GM18873 (cell line): ENCODE measurements at regions not wholly inside any gene's neighbourhood (a gene's known extent, or its start where the extent isn't known, plus 50 kb on each side); places are given as distances from the start of the nearest gene placed in this dataset.

Experiments used
- ATAC-seq: cut with Tn5 transposase; IDR thresholded peaks from one replicate; pipeline ENCODE4 v1.9.1; 2021; ENCODE audit warnings: mild to moderate bottlenecking, moderate library complexity, moderate number of reproducible peaks; ENCODE audit not compliant: unreplicated experiment, low FRiP score

- ATAC-seq, result no peak
Measured at GRCh38 chr3:59313365-59313764, 263.5 kb upstream of the CFAP20DC start.

GRCh38 chr3:59311231-59311630 lies 261.4 kb upstream of the CFAP20DC start:
- ATAC-seq, result no peak

- no peak for ATAC-seq
Measured at GRCh38 chr3:59310736-59311135, 260.9 kb upstream of the CFAP20DC start.

GRCh38 chr3:59308684-59309083 lies 258.9 kb upstream of the CFAP20DC start:
- no peak for ATAC-seq

DNA sequence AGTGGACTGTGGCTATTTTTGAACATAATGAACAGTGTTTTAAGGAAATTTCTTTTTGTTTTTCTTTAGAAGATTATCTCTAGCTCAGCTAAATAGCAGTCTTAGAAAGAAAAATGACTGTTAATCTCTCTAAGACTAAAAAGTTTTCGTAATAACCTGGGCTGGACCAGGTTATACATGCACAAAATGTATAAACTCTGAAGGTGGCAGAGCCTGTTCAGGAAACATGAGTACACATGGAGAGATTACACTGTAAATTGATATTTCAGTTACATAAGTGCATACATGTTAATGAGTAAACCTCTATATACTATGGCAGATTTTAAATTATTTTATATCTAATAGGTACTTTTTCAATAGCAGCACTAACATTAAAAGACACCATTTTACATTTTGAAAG lies 258.2 kb upstream of the CFAP20DC start:
- ATAC-seq, result no peak

DNA sequence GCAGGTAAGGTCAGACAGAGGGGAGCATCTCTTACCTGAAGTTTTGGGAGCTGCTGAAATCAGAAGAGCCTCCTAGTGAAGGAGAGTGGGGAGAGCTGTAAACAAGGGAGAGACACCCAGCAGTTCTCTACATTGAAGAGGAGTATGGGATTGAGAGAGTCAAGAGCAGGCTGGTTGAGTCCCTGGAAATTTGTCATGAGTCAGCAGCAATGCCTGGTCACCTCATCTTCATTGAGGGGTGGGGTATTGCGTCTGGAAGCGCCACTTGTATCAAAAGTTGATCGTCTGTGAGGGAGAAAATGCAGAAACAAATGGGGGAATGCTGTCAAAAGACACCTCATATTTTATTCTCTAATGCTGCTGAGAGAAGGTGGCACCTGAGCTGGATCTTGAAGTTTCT lies 256.6 kb upstream of the CFAP20DC start:
- no peak for ATAC-seq

GRCh38 chr3:59304296-59304695 lies 254.5 kb upstream of the CFAP20DC start:
- no peak for ATAC-seq

- no peak for ATAC-seq
Measured at GRCh38 chr3:59303452-59303851, 253.6 kb upstream of the CFAP20DC start.

DNA sequence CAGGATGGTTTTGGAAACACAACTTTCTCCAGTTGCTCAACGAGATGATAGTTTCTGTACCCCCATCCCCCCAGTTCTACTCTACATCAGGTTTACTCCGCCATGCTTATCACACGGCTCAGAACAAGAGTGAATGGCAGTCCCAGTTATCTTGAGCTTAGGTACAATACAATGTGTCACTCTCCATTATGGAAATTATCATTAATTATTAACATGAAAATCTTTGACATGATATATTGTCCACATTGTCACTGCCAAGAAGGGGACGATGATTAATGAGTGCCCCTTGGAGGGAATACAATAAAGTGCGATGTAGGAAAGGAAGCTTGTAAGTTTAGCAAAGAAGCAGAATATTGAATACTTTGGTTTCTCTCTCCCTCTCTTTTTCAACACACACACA lies 252.6 kb upstream of the CFAP20DC start:
- no peak for ATAC-seq

DNA sequence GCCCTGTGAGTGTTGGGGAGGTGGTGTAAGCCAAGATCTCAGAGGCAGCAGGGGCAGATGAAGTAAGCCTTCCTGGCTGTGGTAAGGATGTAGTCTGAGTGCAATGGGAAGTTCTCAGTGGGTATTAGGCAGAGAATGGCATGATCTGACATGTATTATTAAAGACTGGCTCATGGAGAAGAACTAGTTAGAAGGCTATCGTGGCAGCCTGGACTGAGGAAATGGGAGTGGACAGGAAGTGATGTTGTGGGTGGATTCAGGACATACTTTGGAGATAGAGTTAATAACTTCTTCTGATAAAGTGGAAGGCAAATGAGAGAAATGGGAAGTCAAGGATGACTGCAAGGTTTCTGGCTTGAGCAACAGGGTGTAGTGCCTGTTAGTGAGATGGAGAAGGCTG lies 250.9 kb upstream of the CFAP20DC start:
- no peak for ATAC-seq

DNA sequence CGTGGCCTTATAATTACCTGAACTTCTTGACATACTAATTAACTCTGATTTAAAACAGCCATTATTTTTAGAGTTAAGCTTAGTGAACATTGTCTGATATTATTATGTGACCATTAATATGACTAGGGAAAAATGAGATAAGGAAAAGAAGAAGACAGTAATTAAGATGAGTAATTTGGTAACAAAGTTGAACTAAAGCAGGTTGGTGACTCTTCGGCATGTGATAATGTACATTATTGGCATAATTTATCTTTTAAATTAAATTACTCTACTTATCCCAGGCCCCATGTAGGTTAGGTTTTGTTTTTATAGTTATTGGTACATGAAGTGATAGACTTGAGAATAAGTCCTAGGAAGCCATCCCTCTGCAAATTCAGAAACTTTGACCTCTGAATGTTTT lies 249.7 kb upstream of the CFAP20DC start:
- ATAC-seq, result no peak

GRCh38 chr3:59290358-59290757 lies 240.5 kb upstream of the CFAP20DC start:
- no peak for ATAC-seq

DNA sequence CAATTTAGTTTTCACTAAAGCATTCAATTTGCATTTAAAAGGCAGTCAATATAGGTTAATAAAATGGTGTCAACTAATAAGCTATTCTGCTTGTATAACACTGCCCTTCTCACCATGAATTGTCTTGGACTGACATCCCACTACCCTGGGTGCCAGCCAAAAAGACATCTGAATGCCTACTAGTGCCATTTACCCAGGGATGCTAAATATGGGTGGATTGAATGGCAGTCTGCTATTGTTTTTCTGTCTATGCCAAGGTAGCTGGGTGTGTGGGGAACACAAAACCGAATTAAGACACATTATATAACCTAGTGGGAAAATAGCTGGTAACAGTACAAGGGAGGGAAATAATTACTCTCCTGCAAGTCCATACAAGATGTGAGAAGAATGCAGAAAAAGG lies 240.0 kb upstream of the CFAP20DC start:
- no peak for ATAC-seq

- ATAC-seq, result no peak
Measured at GRCh38 chr3:59288951-59289350, 239.1 kb upstream of the CFAP20DC start.

GRCh38 chr3:59286791-59287531 lies 237.1 kb upstream of the CFAP20DC start:
- ATAC-seq, result no peak

- ATAC-seq, result no peak
Measured at GRCh38 chr3:59285560-59285959, 235.7 kb upstream of the CFAP20DC start.

- ATAC-seq, result no peak
Measured at GRCh38 chr3:59284926-59285325, 235.1 kb upstream of the CFAP20DC start.

DNA sequence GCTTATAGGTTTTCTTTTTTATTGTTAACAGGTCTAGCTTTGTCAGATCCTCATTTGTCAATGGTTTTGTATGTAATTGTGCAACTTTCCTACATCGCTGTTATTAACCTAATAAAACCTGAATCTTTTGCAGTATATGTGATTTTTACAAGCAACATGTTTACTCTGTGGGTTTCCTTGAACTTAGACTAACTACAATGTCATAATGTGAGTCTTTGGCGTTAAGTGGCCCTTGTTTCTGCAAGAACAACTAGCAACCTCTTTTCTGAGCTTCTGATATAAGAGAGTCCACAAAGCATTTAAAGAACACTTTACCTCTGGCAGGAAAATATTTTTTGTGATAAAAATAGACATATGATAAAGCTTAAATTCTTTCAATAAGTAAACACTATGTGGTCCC lies 230.3 kb upstream of the CFAP20DC start:
- no peak for ATAC-seq

DNA sequence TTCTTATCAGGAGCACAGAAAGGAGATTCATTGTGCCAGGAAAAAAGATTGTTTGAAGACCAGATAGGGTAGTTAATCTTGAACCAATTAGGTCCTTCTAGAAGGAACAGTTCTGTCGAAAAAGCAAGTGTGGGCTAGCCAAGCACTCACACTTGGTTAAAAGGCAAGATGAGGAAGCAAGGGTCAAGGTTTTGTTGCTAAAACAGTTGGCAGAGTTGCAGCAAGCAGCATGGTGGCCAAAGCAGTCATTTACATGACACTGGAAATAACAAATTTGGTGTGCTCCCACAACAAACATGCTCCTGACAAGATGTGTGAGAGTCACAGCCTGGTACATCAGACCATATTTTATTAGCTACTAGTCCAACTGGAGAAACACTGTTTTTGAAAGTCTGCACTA lies 228.0 kb upstream of the CFAP20DC start:
- no peak for ATAC-seq

DNA sequence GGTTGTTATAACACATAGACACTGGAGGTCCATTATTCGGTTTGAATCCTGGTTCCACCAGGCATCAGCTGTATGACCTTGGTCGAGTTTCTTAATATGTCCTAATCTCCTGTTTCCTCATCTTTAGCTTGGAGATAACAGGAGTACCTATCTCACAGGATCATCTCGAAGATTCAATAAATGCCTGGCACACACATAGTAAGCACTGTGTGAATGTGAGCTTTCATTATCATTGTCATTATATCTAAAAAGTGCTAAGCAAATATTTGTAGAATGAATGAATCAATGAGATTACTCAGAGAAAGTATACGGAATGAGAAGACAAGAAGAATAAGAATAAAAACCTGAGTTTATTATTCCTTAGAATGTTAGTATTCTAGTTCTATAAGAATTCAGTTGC lies 227.4 kb upstream of the CFAP20DC start:
- no peak for ATAC-seq

DNA sequence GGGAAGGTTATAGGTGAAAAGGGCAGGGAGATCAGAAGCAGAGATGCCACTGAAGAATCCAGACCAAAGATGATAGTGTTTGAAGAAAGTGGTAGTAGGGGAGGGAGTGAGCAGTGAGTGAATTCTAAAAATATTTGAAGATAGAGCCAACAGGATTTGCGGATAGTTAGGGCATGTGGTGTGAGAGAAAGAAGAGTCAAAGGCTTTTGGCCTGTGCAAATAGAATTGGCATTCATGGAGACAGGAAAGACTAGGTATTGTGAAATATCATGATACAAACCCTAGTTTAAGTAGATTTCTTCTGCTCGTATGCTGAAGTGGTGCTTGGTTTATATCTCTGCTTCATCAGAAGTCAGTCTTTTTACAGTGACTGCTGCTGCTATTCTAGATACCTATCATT lies 224.2 kb upstream of the CFAP20DC start:
- ATAC-seq, result no peak

DNA sequence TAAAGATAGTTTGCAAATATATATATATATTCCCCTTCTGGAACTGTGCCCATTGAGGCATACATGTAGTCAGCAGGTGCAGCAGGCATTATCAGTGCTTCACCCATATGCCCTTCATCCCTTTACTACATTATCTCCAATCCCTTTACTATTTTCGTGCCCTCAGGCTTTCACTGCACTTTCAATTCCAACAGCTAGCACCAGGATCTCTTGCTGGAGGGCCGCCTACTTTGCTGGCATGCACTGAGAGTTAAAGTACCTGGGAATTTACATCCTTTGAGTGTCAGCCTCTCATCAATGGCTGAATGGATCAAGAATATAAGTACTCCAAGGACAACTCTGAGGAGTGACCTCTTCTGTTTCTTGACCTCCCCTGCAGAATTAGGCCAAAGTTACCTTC lies 222.1 kb upstream of the CFAP20DC start:
- ATAC-seq, result no peak

- ATAC-seq, result no peak
Measured at GRCh38 chr3:59270921-59271320, 221.1 kb upstream of the CFAP20DC start.
